ENCODE measurements at regions not wholly inside any gene's neighbourhood (a gene's known extent, or its start where the extent isn't known, plus 50 kb on each side); places are given as distances from the start of the nearest gene placed in this dataset.

DNA sequence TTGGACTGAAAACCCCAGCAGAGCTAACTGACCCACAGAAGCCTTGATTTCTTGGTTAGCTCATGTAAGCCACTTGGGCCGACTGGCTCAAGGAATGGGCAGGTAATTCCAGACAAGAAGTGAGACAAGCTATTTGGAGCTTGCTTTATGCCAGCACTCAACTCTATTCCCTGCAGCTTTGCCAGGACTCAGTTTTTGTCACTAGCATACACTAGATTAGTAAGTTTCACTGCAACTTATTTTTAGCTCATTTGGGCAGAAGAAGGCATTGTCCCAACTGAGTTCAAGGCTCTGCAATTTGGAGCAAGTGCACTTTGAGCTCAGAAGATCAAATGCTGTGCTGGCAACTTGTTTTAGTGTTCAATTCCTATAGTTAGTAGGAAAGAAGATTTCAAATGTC, 116.1 kb downstream of the SLC4A3 start:
- Histone ChIP-seq H2AFZ (no peak overlapping the region), H4K20me1 (ENCODE audit: insufficient read depth, poor library complexity, severe bottlenecking) (no peaks in the 10 kb centered on the region), H3K27me3 (peaks cover 9% of the 10 kb centered on the region), H3K4me2 (no peak overlapping the region), H3K27ac (no peak overlapping the region), H3K79me2 (no peaks in the 10 kb centered on the region), H3K4me1 (ENCODE audit: insufficient read depth) (peaks cover 7% of the 10 kb centered on the region), H3K9me2 (replicated peaks; ENCODE audit: insufficient read depth) (no peaks in the 10 kb centered on the region), H3K36me3 (replicated peaks; ENCODE audit: insufficient read depth, low read depth) (no peaks in the 10 kb centered on the region), H3K4me3 (no peak overlapping the region), H3K9me3 (ENCODE audit: low read depth) (no peaks in the 10 kb centered on the region)
- no peak for DNase-seq (ENCODE audit: low spot score)
- WGBS (ENCODE audit: low lambda C conversion rate, missing lambda C conversion rate) = 88% methylated on average over 1 of the region's 1 CpG
- TF ChIP-seq EZH2phosphoT487 (IDR thresholded peaks at IDR 0.05; ENCODE audit: low read depth, severe bottlenecking, unreplicated experiment) (no peak), EZH2 (IDR thresholded peaks at IDR 0.05; ENCODE audit: borderline replicate concordance) (no peak)
- TF ChIP-seq, protein P1, sequence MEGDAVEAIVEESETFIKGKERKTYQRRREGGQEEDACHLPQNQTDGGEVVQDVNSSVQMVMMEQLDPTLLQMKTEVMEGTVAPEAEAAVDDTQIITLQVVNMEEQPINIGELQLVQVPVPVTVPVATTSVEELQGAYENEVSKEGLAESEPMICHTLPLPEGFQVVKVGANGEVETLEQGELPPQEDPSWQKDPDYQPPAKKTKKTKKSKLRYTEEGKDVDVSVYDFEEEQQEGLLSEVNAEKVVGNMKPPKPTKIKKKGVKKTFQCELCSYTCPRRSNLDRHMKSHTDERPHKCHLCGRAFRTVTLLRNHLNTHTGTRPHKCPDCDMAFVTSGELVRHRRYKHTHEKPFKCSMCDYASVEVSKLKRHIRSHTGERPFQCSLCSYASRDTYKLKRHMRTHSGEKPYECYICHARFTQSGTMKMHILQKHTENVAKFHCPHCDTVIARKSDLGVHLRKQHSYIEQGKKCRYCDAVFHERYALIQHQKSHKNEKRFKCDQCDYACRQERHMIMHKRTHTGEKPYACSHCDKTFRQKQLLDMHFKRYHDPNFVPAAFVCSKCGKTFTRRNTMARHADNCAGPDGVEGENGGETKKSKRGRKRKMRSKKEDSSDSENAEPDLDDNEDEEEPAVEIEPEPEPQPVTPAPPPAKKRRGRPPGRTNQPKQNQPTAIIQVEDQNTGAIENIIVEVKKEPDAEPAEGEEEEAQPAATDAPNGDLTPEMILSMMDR (IDR thresholded peaks at IDR 0.05; ENCODE audit: poor library complexity) = no peak

DNA sequence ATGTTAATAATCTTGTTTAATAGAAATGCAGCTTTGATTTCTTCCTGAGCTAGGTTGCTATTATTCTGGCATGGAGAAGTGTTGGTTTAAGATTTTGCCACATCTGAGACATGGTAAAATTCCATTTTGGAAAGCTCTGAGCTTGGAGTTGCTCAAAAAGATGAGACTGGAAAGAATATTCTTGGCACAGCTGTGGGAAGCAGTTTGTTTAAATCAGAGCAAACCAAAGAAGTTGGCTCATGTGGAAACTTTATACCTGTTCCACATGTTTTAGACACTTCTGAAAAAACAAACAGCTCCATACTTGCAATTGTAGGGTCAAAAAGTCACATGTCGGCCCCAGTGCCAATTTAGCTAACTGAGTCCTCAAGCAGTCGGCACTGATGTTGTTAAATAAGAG, 116.6 kb downstream of the SLC4A3 start:
- Histone ChIP-seq H3K36me3 (replicated peaks; ENCODE audit: insufficient read depth, low read depth) (no peaks in the 10 kb centered on the region), H3K27me3 (peaks cover 9% of the 10 kb centered on the region), H3K4me2 (no peak overlapping the region)

DNA sequence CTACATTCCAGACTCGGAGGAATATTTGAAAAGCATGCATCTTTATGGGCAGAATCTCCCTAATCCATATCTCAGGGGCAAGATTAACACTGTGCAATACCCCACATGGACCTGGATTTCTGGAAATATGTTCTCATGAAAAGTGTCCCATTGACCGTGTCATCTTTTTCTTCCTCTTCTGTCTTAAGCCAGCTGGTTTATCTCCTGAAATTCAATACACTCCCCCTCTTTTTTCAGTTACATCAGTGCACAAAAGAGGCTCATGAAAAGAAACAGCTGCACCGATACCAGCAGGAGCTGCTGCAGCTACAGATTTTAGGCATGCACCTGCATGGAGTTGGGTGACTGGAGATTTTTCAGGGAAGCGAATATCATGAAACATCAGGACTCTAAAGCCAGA, 117.2 kb downstream of the SLC4A3 start:
- H3K27me3 ChIP-seq = peaks cover 9% of the 10 kb centered on the region
- peaks cover 7% of the 10 kb centered on the region for H3K4me1 ChIP-seq (ENCODE audit: insufficient read depth)
- no peak for DNase-seq (ENCODE audit: low spot score)
- 57% methylated on average over 4 of the region's 4 CpGs for WGBS (ENCODE audit: low lambda C conversion rate, missing lambda C conversion rate)
- no peaks in the 10 kb centered on the region for H3K79me2 ChIP-seq
- TF ChIP-seq EZH2phosphoT487 (IDR thresholded peaks at IDR 0.05; ENCODE audit: low read depth, severe bottlenecking, unreplicated experiment) (no peak), EZH2 (IDR thresholded peaks at IDR 0.05; ENCODE audit: borderline replicate concordance) (no peak)
- TF ChIP-seq, protein P1 (IDR thresholded peaks at IDR 0.05; ENCODE audit: poor library complexity) = peak; percentile 22
- no peaks in the 10 kb centered on the region for H4K20me1 ChIP-seq (ENCODE audit: insufficient read depth, poor library complexity, severe bottlenecking)
- no peak overlapping the region for H3K4me3 ChIP-seq
- H3K36me3 ChIP-seq (replicated peaks; ENCODE audit: insufficient read depth, low read depth) = no peaks in the 10 kb centered on the region
- no peak overlapping the region for H3K4me2 ChIP-seq
- no peaks in the 10 kb centered on the region for H3K9me2 ChIP-seq (replicated peaks; ENCODE audit: insufficient read depth)
- H2AFZ ChIP-seq = no peak overlapping the region
- no peaks in the 10 kb centered on the region for H3K9me3 ChIP-seq (ENCODE audit: low read depth)
- no peak overlapping the region for H3K27ac ChIP-seq

More for the DNA sequence above, 116.6 kb downstream of the SLC4A3 start:
- no peaks in the 10 kb centered on the region for H3K79me2 ChIP-seq
- H3K4me3 ChIP-seq = no peak overlapping the region
- TF ChIP-seq EZH2phosphoT487 (IDR thresholded peaks at IDR 0.05; ENCODE audit: low read depth, severe bottlenecking, unreplicated experiment) = no peak
- TF ChIP-seq, protein P1 (IDR thresholded peaks at IDR 0.05; ENCODE audit: poor library complexity) = no peak
- no peak for TF ChIP-seq EZH2 (IDR thresholded peaks at IDR 0.05; ENCODE audit: borderline replicate concordance)
- no peaks in the 10 kb centered on the region for H3K9me2 ChIP-seq (replicated peaks; ENCODE audit: insufficient read depth)
- peaks cover 7% of the 10 kb centered on the region for H3K4me1 ChIP-seq (ENCODE audit: insufficient read depth)
- H4K20me1 ChIP-seq (ENCODE audit: insufficient read depth, poor library complexity, severe bottlenecking) = no peaks in the 10 kb centered on the region
- no peak overlapping the region for H2AFZ ChIP-seq
- DNase-seq (ENCODE audit: low spot score) = no peak
- 60% methylated on average over 2 of the region's 2 CpGs for WGBS (ENCODE audit: low lambda C conversion rate, missing lambda C conversion rate)
- no peak overlapping the region for H3K27ac ChIP-seq
- no peaks in the 10 kb centered on the region for H3K9me3 ChIP-seq (ENCODE audit: low read depth)

DNA sequence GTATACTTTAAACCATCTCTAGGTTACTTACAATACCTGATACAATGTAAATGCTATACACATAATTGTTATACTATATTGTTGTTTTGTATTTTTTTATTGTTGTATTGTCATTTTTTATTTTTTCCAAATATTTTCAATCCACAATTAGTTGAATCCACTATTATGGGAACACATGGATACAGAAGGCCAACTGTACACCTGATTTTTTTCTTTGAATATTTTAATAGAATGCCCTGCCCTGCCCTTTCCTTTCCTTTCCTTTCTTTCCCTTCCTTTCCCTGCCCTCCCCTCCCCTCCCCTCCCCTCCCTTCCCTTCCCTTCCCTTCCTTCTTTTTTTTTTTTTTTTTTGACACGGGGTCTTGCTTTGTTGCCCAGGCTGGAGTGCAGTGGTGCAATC, 120.2 kb downstream of the SLC4A3 start:
- H3K4me1 ChIP-seq (ENCODE audit: insufficient read depth) = peaks cover 7% of the 10 kb centered on the region
- no peak overlapping the region for H2AFZ ChIP-seq
- no peaks in the 10 kb centered on the region for H3K9me2 ChIP-seq (replicated peaks; ENCODE audit: insufficient read depth)
- H3K4me2 ChIP-seq = no peak overlapping the region
- H3K79me2 ChIP-seq = no peaks in the 10 kb centered on the region
- H3K27ac ChIP-seq = no peak overlapping the region
- H3K36me3 ChIP-seq (replicated peaks; ENCODE audit: insufficient read depth, low read depth) = no peaks in the 10 kb centered on the region
- no peaks in the 10 kb centered on the region for H3K9me3 ChIP-seq (ENCODE audit: low read depth)
- no peak for DNase-seq (ENCODE audit: low spot score)
- H3K4me3 ChIP-seq = no peak overlapping the region
- peaks cover 5% of the 10 kb centered on the region for H3K27me3 ChIP-seq
- 67% methylated on average over 1 of the region's 1 CpG for WGBS (ENCODE audit: low lambda C conversion rate, missing lambda C conversion rate)
- TF ChIP-seq, protein P1 (IDR thresholded peaks at IDR 0.05; ENCODE audit: poor library complexity) = no peak
- no peak for TF ChIP-seq EZH2phosphoT487 (IDR thresholded peaks at IDR 0.05; ENCODE audit: low read depth, severe bottlenecking, unreplicated experiment)
- TF ChIP-seq EZH2 (IDR thresholded peaks at IDR 0.05; ENCODE audit: borderline replicate concordance) = no peak
- no peaks in the 10 kb centered on the region for H4K20me1 ChIP-seq (ENCODE audit: insufficient read depth, poor library complexity, severe bottlenecking)

All from hepatocyte (in vitro differentiated cells).